ENCODE measurements at regions not wholly inside any gene's neighbourhood (a gene's known extent, or its start where the extent isn't known, plus 50 kb on each side); places are given as distances from the start of the nearest gene placed in this dataset.
"Not testable (repeated sequence)": the region's sequence is repeated elsewhere in the genome, so short reads cannot be mapped to it uniquely, and the experiment has no call there.

- intact Hi-C loops (cut with micrococcal nuclease); H3K4me2 ChIP-seq (ENCODE audit: low read length); H3K79me2 ChIP-seq (ENCODE audit: insufficient read depth, low read length); H3K9me3 ChIP-seq (ENCODE audit: control insufficient read depth in 1 of 2, insufficient read depth in 1 of 2, low read depth in 1 of 2, low read length in 2 of 2); POLR2A ChIA-PET; H3K4me1 ChIP-seq (ENCODE audit: control insufficient read depth in 1 of 2, insufficient read depth in 2 of 2, low read length in 2 of 2); RAD21 ChIA-PET (ENCODE audit: low non-redundant PET in 1 of 2, low total read pairs in 2 of 2, uncharacterized antibody in 2 of 2, unreplicated experiment in 2 of 2); H3K27ac ChIP-seq (ENCODE audit: low read depth, low read length); H3K9me2 ChIP-seq (ENCODE audit: insufficient read depth); H2AFZ ChIP-seq (ENCODE audit: low read depth, low read length, poor library complexity, severe bottlenecking); H3K36me3 ChIP-seq (ENCODE audit: control insufficient read depth in 1 of 2, insufficient read depth in 2 of 2, low read length in 2 of 2); ATAC-seq; H3K27me3 ChIP-seq (ENCODE audit: insufficient read depth, low read length); DNase-seq (ENCODE audit: low read depth, low spot score); H3K9ac ChIP-seq (ENCODE audit: low read length); CTCF ChIA-PET; H4K20me1 ChIP-seq (ENCODE audit: insufficient read depth); BruUV-seq (replicated peaks); H3K4me3 ChIP-seq (replicated peaks in 1 of 2; ENCODE audit: low read depth in 1 of 2, low read length in 2 of 2): not testable (repeated sequence)
Measured at GRCh38 chr3:147245022-147245421, 161.3 kb downstream of the ZIC4 start.

GRCh38 chr3:147244397-147244796 lies 161.9 kb downstream of the ZIC4 start:
- H3K27me3 ChIP-seq (ENCODE audit: insufficient read depth, low read length), result no peaks in the 10 kb centered on the region
- intact Hi-C loops (cut with micrococcal nuclease), result no loop called here
- ChIA-PET RAD21 (ENCODE audit: low non-redundant PET in 1 of 2, low total read pairs in 2 of 2, uncharacterized antibody in 2 of 2, unreplicated experiment in 2 of 2) (no interaction called here), CTCF (no interaction called here), POLR2A (no interaction called here)
- no peaks in the 10 kb centered on the region for H3K9me2 ChIP-seq (ENCODE audit: insufficient read depth)
- H3K4me2 ChIP-seq (ENCODE audit: low read length), result no peak overlapping the region
- H4K20me1 ChIP-seq (ENCODE audit: insufficient read depth), result no peaks in the 10 kb centered on the region
- TF ChIP-seq POLR2A (IDR thresholded peaks at IDR 0.05; ENCODE audit: borderline replicate concordance, extremely low read depth, insufficient read depth, insufficient read length) (no peak), ZNF274 (IDR thresholded peaks at IDR 0.05; ENCODE audit: low read depth, low read length) (no peak), EGR1 (IDR thresholded peaks at IDR 0.05; ENCODE audit: low read depth) (no peak), EZH2 (IDR thresholded peaks at IDR 0.05) (no peak)
- TF ChIP-seq, protein P1, sequence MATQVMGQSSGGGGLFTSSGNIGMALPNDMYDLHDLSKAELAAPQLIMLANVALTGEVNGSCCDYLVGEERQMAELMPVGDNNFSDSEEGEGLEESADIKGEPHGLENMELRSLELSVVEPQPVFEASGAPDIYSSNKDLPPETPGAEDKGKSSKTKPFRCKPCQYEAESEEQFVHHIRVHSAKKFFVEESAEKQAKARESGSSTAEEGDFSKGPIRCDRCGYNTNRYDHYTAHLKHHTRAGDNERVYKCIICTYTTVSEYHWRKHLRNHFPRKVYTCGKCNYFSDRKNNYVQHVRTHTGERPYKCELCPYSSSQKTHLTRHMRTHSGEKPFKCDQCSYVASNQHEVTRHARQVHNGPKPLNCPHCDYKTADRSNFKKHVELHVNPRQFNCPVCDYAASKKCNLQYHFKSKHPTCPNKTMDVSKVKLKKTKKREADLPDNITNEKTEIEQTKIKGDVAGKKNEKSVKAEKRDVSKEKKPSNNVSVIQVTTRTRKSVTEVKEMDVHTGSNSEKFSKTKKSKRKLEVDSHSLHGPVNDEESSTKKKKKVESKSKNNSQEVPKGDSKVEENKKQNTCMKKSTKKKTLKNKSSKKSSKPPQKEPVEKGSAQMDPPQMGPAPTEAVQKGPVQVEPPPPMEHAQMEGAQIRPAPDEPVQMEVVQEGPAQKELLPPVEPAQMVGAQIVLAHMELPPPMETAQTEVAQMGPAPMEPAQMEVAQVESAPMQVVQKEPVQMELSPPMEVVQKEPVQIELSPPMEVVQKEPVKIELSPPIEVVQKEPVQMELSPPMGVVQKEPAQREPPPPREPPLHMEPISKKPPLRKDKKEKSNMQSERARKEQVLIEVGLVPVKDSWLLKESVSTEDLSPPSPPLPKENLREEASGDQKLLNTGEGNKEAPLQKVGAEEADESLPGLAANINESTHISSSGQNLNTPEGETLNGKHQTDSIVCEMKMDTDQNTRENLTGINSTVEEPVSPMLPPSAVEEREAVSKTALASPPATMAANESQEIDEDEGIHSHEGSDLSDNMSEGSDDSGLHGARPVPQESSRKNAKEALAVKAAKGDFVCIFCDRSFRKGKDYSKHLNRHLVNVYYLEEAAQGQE (IDR thresholded peaks at IDR 0.05; ENCODE audit: low read depth), result no peak
- H3K79me2 ChIP-seq (ENCODE audit: insufficient read depth, low read length), result no peaks in the 10 kb centered on the region
- BruUV-seq (replicated peaks), result no TSS peak
- ATAC-seq (no peak), DNase-seq (ENCODE audit: low read depth, low spot score) (no peak)
- no peak overlapping the region for H3K27ac ChIP-seq (ENCODE audit: low read depth, low read length)
- no peak overlapping the region for H3K9ac ChIP-seq (ENCODE audit: low read length)
- H3K9me3 ChIP-seq (ENCODE audit: control insufficient read depth in 1 of 2, insufficient read depth in 1 of 2, low read depth in 1 of 2, low read length in 2 of 2), result no peaks in the 10 kb centered on the region
- no peaks in the 10 kb centered on the region for H3K36me3 ChIP-seq (ENCODE audit: control insufficient read depth in 1 of 2, insufficient read depth in 2 of 2, low read length in 2 of 2)
- H3K4me1 ChIP-seq (ENCODE audit: control insufficient read depth in 1 of 2, insufficient read depth in 2 of 2, low read length in 2 of 2), result no peaks in the 10 kb centered on the region
- no peak overlapping the region for H2AFZ ChIP-seq (ENCODE audit: low read depth, low read length, poor library complexity, severe bottlenecking)
- H3K4me3 ChIP-seq (replicated peaks in 1 of 2; ENCODE audit: low read depth in 1 of 2, low read length in 2 of 2), result no peak overlapping the region
